ENCODE measurements at regions not wholly inside any gene's neighbourhood (a gene's known extent, or its start where the extent isn't known, plus 50 kb on each side); places are given as distances from the start of the nearest gene placed in this dataset.
"Not testable (repeated sequence)": the region's sequence is repeated elsewhere in the genome, so short reads cannot be mapped to it uniquely, and the experiment has no call there.

- no peaks in the 10 kb centered on the region for H3K4me1 ChIP-seq (replicated peaks)
- H3K27ac ChIP-seq = no peak overlapping the region
- H3K4me3 ChIP-seq = no peak overlapping the region
- peaks cover 4% of the 10 kb centered on the region; the same call in 1 of the 2 replicates for H3K9me3 ChIP-seq (replicated peaks)
- H3K36me3 ChIP-seq = no peaks in the 10 kb centered on the region
- H3K27me3 ChIP-seq (replicated peaks) = no peaks in the 10 kb centered on the region
- no peak for DNase-seq (ENCODE audit: low read depth in 1 of 2, low spot score in 2 of 2)
Observed at GRCh38 chr7:51587604-51588003, 271.0 kb upstream of the COBL start.

- no peak overlapping the region for H3K4me3 ChIP-seq
- no peak for DNase-seq (ENCODE audit: low read depth in 1 of 2, low spot score in 2 of 2)
- no peaks in the 10 kb centered on the region for H3K36me3 ChIP-seq
- no peaks in the 10 kb centered on the region for H3K4me1 ChIP-seq (replicated peaks)
- no peak overlapping the region for H3K27ac ChIP-seq
- no peaks in the 10 kb centered on the region for H3K27me3 ChIP-seq (replicated peaks)
- H3K9me3 ChIP-seq (replicated peaks) = no peaks in the 10 kb centered on the region
Observed at GRCh38 chr7:51577390-51577789, 260.8 kb upstream of the COBL start.

DNA sequence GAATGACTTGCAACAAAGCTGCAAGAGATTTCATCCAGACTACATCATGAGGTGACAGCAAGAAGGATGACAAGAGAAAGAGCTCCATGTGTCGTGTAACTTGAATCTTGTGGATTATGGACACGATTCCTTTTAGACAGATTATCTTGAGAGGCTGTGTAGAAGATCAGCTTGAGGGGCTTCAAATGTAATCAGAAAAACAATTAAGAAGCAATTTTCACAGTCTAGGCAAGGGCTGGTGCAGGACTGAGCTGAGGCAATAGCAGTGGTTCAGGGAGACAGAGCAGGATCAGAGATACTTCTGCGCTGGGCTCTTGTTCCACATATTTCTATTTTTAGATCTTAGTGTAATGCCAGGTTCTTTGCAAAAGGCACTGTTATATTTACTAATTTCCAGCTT lies 253.0 kb upstream of the COBL start:
- no peaks in the 10 kb centered on the region for H3K4me1 ChIP-seq (replicated peaks)
- no peaks in the 10 kb centered on the region for H3K9me3 ChIP-seq (replicated peaks)
- no peaks in the 10 kb centered on the region for H3K27me3 ChIP-seq (replicated peaks)
- no peak overlapping the region for H3K27ac ChIP-seq
- H3K36me3 ChIP-seq = no peaks in the 10 kb centered on the region
- DNase-seq (ENCODE audit: low read depth in 1 of 2, low spot score in 2 of 2) = no peak
- no peak overlapping the region for H3K4me3 ChIP-seq

DNA sequence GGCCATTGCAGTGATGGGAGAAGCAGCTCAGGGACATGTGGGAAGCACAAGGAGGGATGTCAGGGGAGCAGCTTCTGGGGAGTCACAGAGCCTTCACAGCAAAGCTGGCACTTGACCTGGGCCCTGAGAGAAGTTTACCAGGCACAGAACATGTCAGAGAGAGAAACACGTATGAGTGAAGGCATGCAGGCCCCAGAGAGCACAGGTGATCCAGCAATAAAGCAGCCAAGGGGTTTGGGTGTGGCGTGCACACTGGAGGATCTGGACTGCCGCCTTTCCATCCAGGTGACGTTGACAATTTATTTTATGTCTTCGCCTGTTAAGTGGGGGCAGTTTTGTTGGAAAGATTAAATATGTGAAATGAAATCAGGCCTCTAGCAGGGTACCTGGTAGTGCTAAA lies 252.6 kb upstream of the COBL start:
- H3K27ac ChIP-seq = no peak overlapping the region
- H3K27me3 ChIP-seq (replicated peaks) = no peaks in the 10 kb centered on the region
- no peaks in the 10 kb centered on the region for H3K4me1 ChIP-seq (replicated peaks)
- DNase-seq (ENCODE audit: low read depth in 1 of 2, low spot score in 2 of 2) = no peak
- H3K4me3 ChIP-seq = no peak overlapping the region
- peaks cover under 1% of the 10 kb centered on the region; the same call in 1 of the 2 replicates for H3K9me3 ChIP-seq (replicated peaks)
- no peaks in the 10 kb centered on the region for H3K36me3 ChIP-seq

DNA sequence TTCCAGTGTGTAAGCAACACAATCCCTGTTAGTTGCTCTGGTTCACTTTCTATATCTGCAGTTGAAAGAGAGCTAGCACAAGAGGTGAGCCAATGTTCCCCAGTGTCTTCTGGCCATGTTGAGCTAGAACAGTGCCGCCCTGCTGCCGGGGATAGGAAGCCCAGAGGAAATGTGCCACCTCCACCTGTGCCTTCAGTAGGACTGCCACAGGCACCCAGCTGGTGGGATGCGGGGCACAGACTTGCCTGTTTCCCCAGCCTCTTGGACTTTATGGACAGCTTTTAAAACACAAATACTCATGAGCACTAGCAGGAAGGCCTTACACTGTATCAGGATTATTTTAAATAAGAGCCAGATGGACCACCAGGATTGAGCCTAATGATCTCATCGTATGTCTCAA lies 234.5 kb upstream of the COBL start:
- Histone ChIP-seq H3K27ac (no peak overlapping the region), H3K27me3 (replicated peaks) (no peaks in the 10 kb centered on the region), H3K4me1 (replicated peaks) (no peaks in the 10 kb centered on the region), H3K4me3 (no peak overlapping the region), H3K9me3 (replicated peaks) (no peaks in the 10 kb centered on the region), H3K36me3 (no peaks in the 10 kb centered on the region)
- no peak for DNase-seq (ENCODE audit: low read depth in 1 of 2, low spot score in 2 of 2)

GRCh38 chr7:51545131-51545530 lies 228.5 kb upstream of the COBL start:
- Histone ChIP-seq H3K27ac (no peak overlapping the region), H3K4me1 (replicated peaks) (no peaks in the 10 kb centered on the region), H3K36me3 (no peaks in the 10 kb centered on the region), H3K9me3 (replicated peaks) (peaks cover 3% of the 10 kb centered on the region; the same call in 1 of the 2 replicates), H3K27me3 (replicated peaks) (no peaks in the 10 kb centered on the region), H3K4me3 (no peak overlapping the region)
- no peak for DNase-seq (ENCODE audit: low read depth in 1 of 2, low spot score in 2 of 2)

DNA sequence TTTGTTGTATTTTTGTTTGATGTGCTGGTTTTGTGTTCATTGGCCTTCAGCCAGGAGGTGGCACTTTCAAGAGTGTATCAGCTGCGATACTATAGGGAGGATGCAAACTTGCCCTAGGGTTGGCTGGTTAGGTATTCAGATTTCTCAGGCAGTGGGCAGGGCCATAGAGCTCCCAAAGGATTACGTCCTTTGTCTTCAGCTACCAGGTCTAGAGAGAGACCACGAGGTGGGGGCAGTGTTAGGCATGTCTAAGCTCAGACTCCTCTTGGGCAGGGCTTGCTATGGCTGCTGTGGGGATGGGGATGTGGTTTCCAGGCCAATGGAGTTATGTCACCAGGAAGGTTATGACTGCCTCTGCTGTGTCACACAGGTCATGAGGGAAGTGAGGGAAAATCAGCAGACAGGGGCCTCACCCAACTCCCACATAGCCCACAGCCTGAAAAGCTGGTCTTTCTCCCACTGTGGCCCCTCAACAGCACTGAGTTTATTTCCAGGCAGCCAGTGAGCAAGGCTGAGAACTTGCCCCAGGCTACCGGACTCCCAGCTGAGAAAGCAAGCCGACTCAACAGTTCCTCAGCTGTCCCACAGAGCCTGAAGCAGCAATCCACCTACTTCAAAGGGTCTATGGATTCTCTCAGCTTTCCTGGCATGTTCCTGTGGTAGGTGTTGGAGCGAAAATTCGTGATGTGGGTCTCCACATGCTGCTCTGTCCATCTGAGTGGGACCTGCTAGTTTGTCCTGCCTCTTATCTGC lies 227.4 kb upstream of the COBL start:
- no peak overlapping the region for H3K27ac ChIP-seq
- no peaks in the 10 kb centered on the region for H3K4me1 ChIP-seq (replicated peaks)
- no peak overlapping the region for H3K4me3 ChIP-seq
- H3K36me3 ChIP-seq = no peaks in the 10 kb centered on the region
- no peak for DNase-seq (ENCODE audit: low read depth in 1 of 2, low spot score in 2 of 2)
- H3K27me3 ChIP-seq (replicated peaks) = no peaks in the 10 kb centered on the region
- peaks cover 3% of the 10 kb centered on the region; the same call in 1 of the 2 replicates for H3K9me3 ChIP-seq (replicated peaks)

DNA sequence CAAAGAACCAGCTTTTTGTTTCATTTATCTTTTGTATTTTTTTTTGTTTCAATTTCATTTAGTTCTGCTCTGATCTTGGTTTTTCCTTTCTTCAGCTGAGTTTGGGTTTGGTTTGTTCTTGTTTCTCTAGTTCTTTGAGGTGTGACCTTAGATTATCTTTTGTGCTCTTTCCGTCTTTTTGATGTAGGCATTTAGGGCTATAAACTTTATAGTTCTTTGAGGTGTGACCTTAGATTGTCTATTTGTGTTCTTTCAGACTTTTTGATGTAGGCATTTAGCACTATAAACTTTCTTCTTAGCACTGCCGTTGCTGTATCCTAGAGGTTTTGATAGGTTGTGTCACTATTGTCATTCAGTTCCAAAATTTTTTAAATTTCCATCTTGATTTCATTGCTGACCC lies 224.3 kb upstream of the COBL start:
- H3K27me3 ChIP-seq (replicated peaks); H3K9me3 ChIP-seq (replicated peaks); DNase-seq (ENCODE audit: low read depth in 1 of 2, low spot score in 2 of 2); H3K4me3 ChIP-seq; H3K27ac ChIP-seq; H3K36me3 ChIP-seq; H3K4me1 ChIP-seq (replicated peaks): not testable (repeated sequence)

DNA sequence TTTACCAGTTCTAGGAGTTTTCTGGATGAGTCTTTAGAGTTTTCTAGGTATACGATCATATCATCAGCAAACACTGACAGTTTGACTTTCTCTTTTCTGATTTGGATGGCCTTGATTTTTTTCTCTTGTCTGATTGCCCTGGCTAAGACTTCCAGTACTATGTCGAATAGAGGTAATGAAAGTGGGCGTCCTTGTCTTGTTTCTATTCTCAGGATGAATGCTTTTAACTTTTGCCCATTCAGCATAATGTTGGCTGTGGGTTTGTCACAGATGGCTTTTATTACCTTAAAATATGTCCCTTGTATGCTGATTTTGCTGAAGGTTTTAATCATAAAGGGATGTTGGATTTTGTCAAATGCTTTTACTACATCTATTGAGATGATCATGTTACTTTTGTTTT lies 223.2 kb upstream of the COBL start:
- Histone ChIP-seq H3K4me1 (replicated peaks) (no peaks in the 10 kb centered on the region), H3K27ac (no peak overlapping the region), H3K4me3 (no peak overlapping the region), H3K9me3 (replicated peaks) (peaks cover 3% of the 10 kb centered on the region; the same call in 1 of the 2 replicates), H3K36me3 (no peaks in the 10 kb centered on the region), H3K27me3 (replicated peaks) (no peaks in the 10 kb centered on the region)
- DNase-seq (ENCODE audit: low read depth in 1 of 2, low spot score in 2 of 2) = no peak

- H3K27me3 ChIP-seq (replicated peaks) = no peaks in the 10 kb centered on the region
Observed at GRCh38 chr7:51528172-51528571, 211.6 kb upstream of the COBL start.

DNA sequence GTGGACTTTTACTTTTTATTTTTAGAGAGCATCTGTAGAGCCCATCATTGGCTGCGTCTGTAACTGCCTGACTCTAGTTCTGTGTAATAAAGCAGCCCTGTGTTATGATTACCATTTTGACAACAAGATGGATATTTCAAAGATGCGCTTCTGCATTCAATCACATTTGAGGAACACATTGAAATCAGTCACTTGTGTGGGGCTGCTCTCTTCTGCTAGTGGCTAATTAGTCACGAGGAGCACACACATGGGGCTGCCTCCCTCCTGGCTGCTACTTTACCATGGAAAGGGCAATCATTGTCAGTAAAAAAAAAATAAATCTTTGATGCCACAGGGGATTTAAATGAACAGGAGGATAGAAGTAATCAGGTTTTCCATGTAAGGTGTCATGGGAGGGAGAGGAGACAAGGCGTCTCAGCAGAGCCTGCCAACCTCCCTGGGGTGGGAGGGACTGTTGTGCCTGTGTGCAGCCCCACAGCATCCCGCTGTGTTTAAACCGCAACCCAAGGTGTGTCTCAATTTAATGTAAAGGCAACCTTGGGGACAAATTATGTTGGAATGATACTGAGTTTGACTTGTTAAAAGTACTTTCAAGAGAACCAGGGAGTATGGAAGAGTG lies 205.2 kb upstream of the COBL start:
- Histone ChIP-seq H3K27me3 (replicated peaks) (no peaks in the 10 kb centered on the region), H3K9me3 (replicated peaks) (peaks cover 6% of the 10 kb centered on the region; the same call in 1 of the 2 replicates), H3K4me1 (replicated peaks) (no peaks in the 10 kb centered on the region), H3K4me3 (no peak overlapping the region), H3K36me3 (no peaks in the 10 kb centered on the region), H3K27ac (no peak overlapping the region)
- no peak for DNase-seq (ENCODE audit: low read depth in 1 of 2, low spot score in 2 of 2)

More at GRCh38 chr7:51528172-51528571, 211.6 kb upstream of the COBL start:
- no peak for DNase-seq (ENCODE audit: low read depth in 1 of 2, low spot score in 2 of 2)
- Histone ChIP-seq H3K4me1 (replicated peaks) (no peaks in the 10 kb centered on the region), H3K36me3 (no peaks in the 10 kb centered on the region), H3K27ac (no peak overlapping the region), H3K4me3 (no peak overlapping the region), H3K9me3 (replicated peaks) (peaks cover 3% of the 10 kb centered on the region; the same call in 1 of the 2 replicates)

GRCh38 chr7:51521054-51521453 lies 204.4 kb upstream of the COBL start:
- DNase-seq (ENCODE audit: low read depth in 1 of 2, low spot score in 2 of 2) = no peak
- no peak overlapping the region for H3K27ac ChIP-seq
- no peak overlapping the region for H3K4me3 ChIP-seq
- no peaks in the 10 kb centered on the region for H3K4me1 ChIP-seq (replicated peaks)
- no peaks in the 10 kb centered on the region for H3K27me3 ChIP-seq (replicated peaks)
- no peaks in the 10 kb centered on the region for H3K36me3 ChIP-seq
- H3K9me3 ChIP-seq (replicated peaks) = peaks cover 6% of the 10 kb centered on the region; the same call in 1 of the 2 replicates

DNA sequence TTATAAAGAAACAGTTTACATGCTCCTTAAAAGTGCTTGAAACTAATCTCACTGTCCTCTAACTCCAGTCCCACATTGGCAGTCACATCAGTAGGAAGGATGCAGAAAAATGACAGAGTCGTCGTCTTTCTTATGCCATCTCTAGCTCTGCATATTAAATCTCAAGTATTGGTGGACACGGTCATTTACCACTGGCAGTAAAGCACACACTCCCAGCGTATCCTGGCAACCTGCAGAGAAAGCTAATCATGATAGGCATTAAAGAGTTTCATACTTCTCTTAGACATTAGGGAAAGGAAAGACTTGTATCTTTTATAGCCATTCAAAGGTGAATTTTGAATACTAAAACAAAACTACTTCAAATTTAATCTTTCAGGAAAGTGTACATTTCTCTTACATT lies 202.0 kb upstream of the COBL start:
- no peak for DNase-seq (ENCODE audit: low read depth in 1 of 2, low spot score in 2 of 2)
- no peaks in the 10 kb centered on the region for H3K36me3 ChIP-seq
- no peaks in the 10 kb centered on the region for H3K27me3 ChIP-seq (replicated peaks)
- peaks cover 3% of the 10 kb centered on the region; the same call in 1 of the 2 replicates for H3K9me3 ChIP-seq (replicated peaks)
- no peak overlapping the region for H3K27ac ChIP-seq
- H3K4me3 ChIP-seq = no peak overlapping the region
- no peaks in the 10 kb centered on the region for H3K4me1 ChIP-seq (replicated peaks)

DNA sequence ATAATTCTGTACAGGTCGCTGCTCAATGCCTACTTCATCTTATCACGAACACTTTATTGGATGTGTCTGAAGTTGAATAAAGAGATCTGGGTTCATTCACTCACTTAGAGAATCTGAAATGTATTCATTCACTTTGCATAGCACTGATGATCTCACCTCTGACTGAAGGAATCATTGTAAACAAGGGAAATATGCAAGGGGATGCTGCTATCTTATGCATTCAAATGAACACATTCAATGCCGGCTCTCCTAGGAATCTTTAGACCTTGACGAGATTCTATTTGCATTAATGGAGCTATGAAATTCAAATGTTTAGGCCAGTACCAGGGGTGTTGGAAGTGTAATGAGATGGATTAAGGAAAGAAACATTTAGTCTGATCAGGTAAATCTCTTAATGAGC lies 200.6 kb upstream of the COBL start:
- no peak for DNase-seq (ENCODE audit: low read depth in 1 of 2, low spot score in 2 of 2)
- no peak overlapping the region for H3K4me3 ChIP-seq
- H3K27ac ChIP-seq = no peak overlapping the region
- no peaks in the 10 kb centered on the region for H3K4me1 ChIP-seq (replicated peaks)
- H3K36me3 ChIP-seq = no peaks in the 10 kb centered on the region
- H3K9me3 ChIP-seq (replicated peaks) = peaks cover 3% of the 10 kb centered on the region; the same call in 1 of the 2 replicates
- no peaks in the 10 kb centered on the region for H3K27me3 ChIP-seq (replicated peaks)

All from SJSA1 (cell line).